ENCODE measurements at regions not wholly inside any gene's neighbourhood (a gene's known extent, or its start where the extent isn't known, plus 50 kb on each side); places are given as distances from the start of the nearest gene placed in this dataset.

DNA sequence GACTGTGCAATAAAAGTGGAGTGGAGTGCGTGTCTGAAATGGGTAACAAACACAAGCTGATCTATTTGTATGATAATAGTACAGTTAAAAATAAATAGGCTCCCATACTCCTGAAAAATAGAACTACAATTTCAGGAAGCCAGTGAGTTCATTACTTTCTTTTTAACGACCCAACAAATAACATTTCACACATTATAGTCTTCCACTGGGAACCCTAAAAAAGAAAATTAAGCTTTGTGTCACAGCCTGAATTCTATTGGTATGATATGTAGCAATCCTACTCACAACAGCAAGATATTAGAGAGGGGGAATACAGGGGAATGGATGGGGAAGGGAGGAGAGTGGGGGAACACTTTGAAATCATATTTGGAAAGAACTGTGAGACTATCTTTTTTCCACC is 156.9 kb upstream of the CNTN3 start:
- TF ChIP-seq, protein P1, sequence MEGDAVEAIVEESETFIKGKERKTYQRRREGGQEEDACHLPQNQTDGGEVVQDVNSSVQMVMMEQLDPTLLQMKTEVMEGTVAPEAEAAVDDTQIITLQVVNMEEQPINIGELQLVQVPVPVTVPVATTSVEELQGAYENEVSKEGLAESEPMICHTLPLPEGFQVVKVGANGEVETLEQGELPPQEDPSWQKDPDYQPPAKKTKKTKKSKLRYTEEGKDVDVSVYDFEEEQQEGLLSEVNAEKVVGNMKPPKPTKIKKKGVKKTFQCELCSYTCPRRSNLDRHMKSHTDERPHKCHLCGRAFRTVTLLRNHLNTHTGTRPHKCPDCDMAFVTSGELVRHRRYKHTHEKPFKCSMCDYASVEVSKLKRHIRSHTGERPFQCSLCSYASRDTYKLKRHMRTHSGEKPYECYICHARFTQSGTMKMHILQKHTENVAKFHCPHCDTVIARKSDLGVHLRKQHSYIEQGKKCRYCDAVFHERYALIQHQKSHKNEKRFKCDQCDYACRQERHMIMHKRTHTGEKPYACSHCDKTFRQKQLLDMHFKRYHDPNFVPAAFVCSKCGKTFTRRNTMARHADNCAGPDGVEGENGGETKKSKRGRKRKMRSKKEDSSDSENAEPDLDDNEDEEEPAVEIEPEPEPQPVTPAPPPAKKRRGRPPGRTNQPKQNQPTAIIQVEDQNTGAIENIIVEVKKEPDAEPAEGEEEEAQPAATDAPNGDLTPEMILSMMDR (IDR thresholded peaks at IDR 0.05; ENCODE audit: insufficient read depth, low read depth, low read length) = no peak
- TF ChIP-seq EZH2 (IDR thresholded peaks at IDR 0.05; ENCODE audit: insufficient read depth, low read length) = no peak

Measured in astrocyte (in vitro differentiated cells and primary cell).